IPS DF 19.7 (cell line): ENCODE measurements at regions not wholly inside any gene's neighbourhood (a gene's known extent, or its start where the extent isn't known, plus 50 kb on each side); places are given as distances from the start of the nearest gene placed in this dataset.
"Not testable (repeated sequence)": the region's sequence is repeated elsewhere in the genome, so short reads cannot be mapped to it uniquely, and the experiment has no call there.

Source experiments
- DNase-seq: peaks from one replicate; pipeline ENCODE4 v3.0.0-alpha.2; 2013; ENCODE audit warnings: low read depth, low spot score

DNA sequence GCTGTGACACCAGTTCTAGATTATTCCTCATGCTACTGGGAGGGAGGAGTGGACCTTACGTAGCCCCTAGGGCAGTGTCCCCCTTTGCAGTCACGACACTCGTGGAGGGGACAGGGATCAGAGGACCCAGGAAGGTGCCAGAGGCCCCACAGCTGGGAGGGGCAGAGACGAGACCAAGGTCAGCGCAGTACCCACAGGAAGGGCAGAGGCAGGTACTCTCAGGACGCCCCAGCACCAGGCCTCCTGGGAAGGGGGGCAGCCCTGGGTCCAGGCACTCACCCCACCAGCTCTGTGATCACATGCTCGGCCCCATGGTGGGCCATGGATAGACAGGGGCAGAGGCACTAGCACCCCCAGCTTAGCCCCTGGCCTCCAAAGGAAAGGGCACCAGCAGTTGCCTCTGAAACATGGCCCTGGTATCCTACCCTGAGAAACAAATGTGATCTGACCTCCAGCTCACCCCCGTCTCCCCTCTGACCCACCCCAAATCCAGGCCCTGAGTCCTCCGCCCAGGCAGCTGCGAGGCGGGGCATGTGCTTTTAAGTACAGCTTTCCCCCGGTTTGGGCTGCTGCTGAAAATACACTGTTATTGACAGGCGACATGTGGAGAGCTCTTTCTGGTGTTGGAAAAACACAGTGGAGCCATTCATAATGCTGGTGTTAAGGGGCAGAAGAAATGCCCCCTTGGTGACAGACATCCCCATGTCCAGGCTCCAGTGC is 361.9 kb downstream of the C16orf95 start:
- DNase-seq, result no peak

- no peak for DNase-seq
Observed at GRCh38 chr16:86956437-86956836, 360.8 kb downstream of the C16orf95 start.

GRCh38 chr16:86957662-86958198 is 359.5 kb downstream of the C16orf95 start:
- DNase-seq, result not testable (repeated sequence)

GRCh38 chr16:86958423-86958822 is 358.8 kb downstream of the C16orf95 start:
- no peak for DNase-seq

- no peak for DNase-seq
Observed at GRCh38 chr16:86959091-86959651, 358.0 kb downstream of the C16orf95 start.

DNA sequence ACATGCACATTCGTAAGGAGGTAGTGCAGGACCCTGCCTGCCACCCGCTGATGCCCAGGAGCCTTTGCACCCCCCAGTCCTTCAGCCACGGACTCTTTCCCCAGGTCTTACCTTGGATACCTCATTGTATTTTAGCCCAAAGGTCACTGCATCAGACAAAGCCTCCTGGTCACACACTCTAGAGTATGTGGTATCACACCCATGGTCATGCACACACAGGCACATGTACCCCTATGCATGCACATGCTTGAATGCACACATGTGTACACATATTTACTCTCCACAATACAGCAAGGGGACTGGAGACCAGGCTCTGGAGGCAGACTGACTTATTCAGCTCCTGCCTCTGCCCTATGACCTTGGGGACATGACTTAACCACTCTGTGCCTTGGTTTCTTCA is 357.5 kb downstream of the C16orf95 start:
- no peak for DNase-seq

GRCh38 chr16:86960266-86960665 is 356.9 kb downstream of the C16orf95 start:
- no peak for DNase-seq

- DNase-seq, result no peak
Observed at GRCh38 chr16:86961171-86961601, 356.0 kb downstream of the C16orf95 start.

GRCh38 chr16:86962259-86962658 is 354.9 kb downstream of the C16orf95 start:
- no peak for DNase-seq

DNA sequence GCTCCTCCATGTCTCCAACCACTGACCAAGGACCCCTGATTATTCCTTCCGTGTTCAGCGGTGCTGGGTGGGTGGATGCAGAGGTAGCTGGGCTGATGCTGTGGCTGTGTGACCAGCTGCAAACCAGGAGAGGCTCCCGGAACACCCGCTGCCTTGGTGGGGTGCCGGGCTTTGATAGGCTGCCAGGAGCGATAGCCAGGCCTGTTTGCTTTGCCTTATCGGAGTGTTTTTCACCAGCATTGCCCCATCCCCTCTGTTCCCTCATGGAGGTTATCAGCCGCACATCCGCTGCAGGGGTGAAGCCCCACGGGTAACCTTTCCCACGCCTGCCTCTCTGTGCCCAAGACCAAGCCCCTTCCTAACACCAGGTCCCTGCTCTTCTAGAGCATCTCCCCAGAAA is 354.3 kb downstream of the C16orf95 start:
- DNase-seq, result no peak

GRCh38 chr16:86963600-86964575 is 353.3 kb downstream of the C16orf95 start:
- DNase-seq, result no peak

- no peak for DNase-seq
Observed at GRCh38 chr16:86964796-86965241, 352.4 kb downstream of the C16orf95 start.

DNA sequence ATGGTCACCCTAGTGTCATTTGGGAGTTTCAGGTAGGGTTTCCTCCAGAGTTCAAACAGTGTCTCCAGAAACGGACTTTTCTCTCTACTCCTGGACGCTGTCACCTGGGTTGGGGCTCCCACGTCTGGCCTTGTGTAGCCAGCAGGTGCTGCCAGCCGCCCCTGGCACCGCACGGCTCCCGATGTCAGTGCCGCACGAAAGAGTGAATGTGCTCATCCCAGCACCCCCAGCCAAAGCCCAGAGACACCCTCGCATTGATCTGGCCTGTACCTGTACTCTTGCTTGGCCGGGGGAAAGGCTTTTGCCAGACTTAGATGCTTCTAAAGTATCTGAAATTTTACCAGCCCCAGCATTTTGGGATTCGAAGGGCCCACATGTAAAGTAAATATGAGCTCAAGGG is 351.9 kb downstream of the C16orf95 start:
- no peak for DNase-seq

GRCh38 chr16:86965840-86966550 is 351.2 kb downstream of the C16orf95 start:
- DNase-seq, result no peak

DNA sequence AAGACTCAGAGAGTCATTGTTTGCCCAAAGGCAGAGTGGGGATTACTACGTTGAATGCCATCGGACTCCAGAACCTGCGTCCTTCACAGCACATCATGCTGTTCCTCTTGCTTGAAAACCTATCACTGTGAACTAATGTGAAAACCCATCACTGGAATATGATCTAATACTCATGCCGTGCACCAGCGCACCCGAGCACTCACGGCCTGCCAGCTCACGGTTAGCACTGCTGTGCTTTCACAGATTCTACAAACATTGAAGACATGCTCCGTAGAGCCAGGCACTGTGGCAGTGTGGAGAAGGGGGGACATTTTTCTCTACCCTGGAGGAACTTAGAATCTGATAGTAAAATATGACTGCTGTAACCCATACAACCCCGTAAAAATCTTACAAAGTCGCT is 350.4 kb downstream of the C16orf95 start:
- DNase-seq, result no peak

GRCh38 chr16:86968866-86969265 is 348.3 kb downstream of the C16orf95 start:
- DNase-seq, result no peak

DNA sequence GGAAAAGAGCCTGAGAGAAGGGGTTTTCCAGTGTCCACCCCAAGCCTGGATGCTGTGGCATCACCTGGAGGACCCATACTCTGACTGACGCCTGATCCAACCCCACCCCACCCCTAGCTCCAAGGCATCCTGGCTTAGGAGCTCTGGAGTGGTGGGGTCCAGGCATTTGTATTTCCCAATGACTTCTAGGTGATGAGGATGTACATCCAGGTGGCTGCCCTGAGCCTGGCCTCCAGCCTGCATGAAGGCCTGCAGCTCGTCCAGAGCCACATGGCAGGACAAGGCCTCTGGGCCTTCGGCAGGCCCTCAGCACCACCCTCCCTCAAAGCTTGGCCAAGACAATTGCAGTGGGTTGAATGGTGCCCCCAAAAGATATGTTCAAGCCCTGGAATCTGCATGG is 347.5 kb downstream of the C16orf95 start:
- no peak for DNase-seq

GRCh38 chr16:86970279-86970678 is 346.9 kb downstream of the C16orf95 start:
- DNase-seq, result no peak

GRCh38 chr16:86970726-86971125 is 346.5 kb downstream of the C16orf95 start:
- DNase-seq, result no peak

DNA sequence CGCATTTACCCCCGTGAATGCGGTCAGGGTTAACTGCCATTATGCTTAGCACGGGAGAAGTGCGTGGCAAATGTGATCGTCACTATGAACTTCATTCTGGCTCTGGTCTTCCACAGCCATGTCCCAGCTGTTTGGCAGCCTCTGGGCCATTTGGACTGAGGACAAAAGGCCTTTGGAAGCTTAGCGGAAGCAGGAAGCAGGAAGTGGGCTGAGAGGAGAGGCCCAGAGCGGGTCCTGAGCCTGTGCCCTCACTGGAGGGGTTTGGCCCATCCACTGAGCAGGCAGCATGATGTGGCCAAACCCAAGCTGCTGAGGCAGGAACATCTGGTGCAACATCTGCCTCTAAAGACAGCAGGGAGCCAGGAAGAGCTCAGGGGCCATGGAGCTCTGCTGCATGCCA is 345.9 kb downstream of the C16orf95 start:
- no peak for DNase-seq

- no peak for DNase-seq
Observed at GRCh38 chr16:86974120-86974519, 343.1 kb downstream of the C16orf95 start.
